IMR-90 (cell line): ENCODE measurements at regions not wholly inside any gene's neighbourhood (a gene's known extent, or its start where the extent isn't known, plus 50 kb on each side); places are given as distances from the start of the nearest gene placed in this dataset.

ENCODE experiments used
- ATAC-seq: fragments of 200-7000 bp; cut with Tn5 transposase; 2 replicates; pipeline ENCODE4 v1.9.1; 2020; ENCODE audit warnings: low read depth, mild to moderate bottlenecking, moderate library complexity
- BruUV-seq: library from RNA; stranded (reverse); fragments of 400-500 nt; replicated peaks from 2 replicates; lab custom pipeline; 2021; lab: Mats Ljungman, UMichigan
- CTCF ChIA-PET: fragments of 300-600 bp; formaldehyde crosslinking; extraction: SDS; loops from one replicate; lab custom pipeline; 2021; ENCODE audit warnings: antibody characterized with exemption; lab: Yijun Ruan, JAX
- POLR2A ChIA-PET: fragments of 300-600 bp; sonication (Branson Sonifier 250); formaldehyde crosslinking; loops from one replicate; lab custom pipeline; 2022; ENCODE audit warnings: antibody characterized with exemption; ENCODE audit not compliant: unreplicated experiment; lab: Charles Lee
- DNase-seq: peaks from one replicate; pipeline ENCODE4 v3.0.0; 2013
- H2AFZ ChIP-seq: replicated peaks from 2 replicates; pipeline ENCODE3; 2013; ENCODE audit warnings: low read length, mild to moderate bottlenecking; ENCODE audit not compliant: poor library complexity
- H2AK5ac ChIP-seq: 2 replicates; pipeline ENCODE4 v1.6.1; 2013; ENCODE audit warnings: low read depth, low read length, inconsistent platforms
- H2AK9ac ChIP-seq: replicated peaks from 2 replicates; pipeline ENCODE3; 2013; ENCODE audit warnings: mild to moderate bottlenecking, low read depth, low read length, moderate library complexity; ENCODE audit not compliant: poor library complexity
- H2BK120ac ChIP-seq: 2 replicates; pipeline ENCODE4 v1.6.1; 2013; ENCODE audit warnings: low read depth, low read length, inconsistent platforms
- H2BK15ac ChIP-seq: 3 replicates; pipeline ENCODE4 v1.6.1; 2013; ENCODE audit warnings: low read depth, low read length, inconsistent platforms
- H2BK20ac ChIP-seq: 2 replicates; pipeline ENCODE4 v1.6.1; 2013; ENCODE audit warnings: low read depth, mild to moderate bottlenecking, inconsistent platforms, low read length, moderate library complexity
- H2BK5ac ChIP-seq: 2 replicates; pipeline ENCODE4 v1.6.1; 2013; ENCODE audit warnings: mild to moderate bottlenecking, low read depth, low read length, inconsistent platforms; ENCODE audit not compliant: poor library complexity, severe bottlenecking
- H3K14ac ChIP-seq: replicated peaks from 2 replicates; pipeline ENCODE4 v1.6.1; 2013; ENCODE audit warnings: low read depth, low read length, inconsistent platforms
- H3K18ac ChIP-seq: 2 replicates; pipeline ENCODE4 v1.6.1; 2013; ENCODE audit warnings: low read depth, low read length, control low read depth
- H3K23ac ChIP-seq: 2 replicates; pipeline ENCODE4 v1.6.1; 2013; ENCODE audit warnings: low read depth, low read length, inconsistent platforms
- H3K27ac ChIP-seq: 2 replicates; pipeline ENCODE4 v1.5.1; 2013; ENCODE audit warnings: mild to moderate bottlenecking, control low read depth, low read length; ENCODE audit not compliant: insufficient read depth
- H3K27me3 ChIP-seq: 2 replicates; pipeline ENCODE4 v1.6.1; 2013; ENCODE audit warnings: low read length; ENCODE audit not compliant: control insufficient read depth, insufficient read depth
- H3K36me3 ChIP-seq: 2 replicates; pipeline ENCODE4 v1.6.1; 2013; ENCODE audit warnings: low read length, mixed read lengths; ENCODE audit not compliant: control insufficient read depth, insufficient read depth
- H3K4ac ChIP-seq: 2 replicates; pipeline ENCODE4 v1.6.1; 2013; ENCODE audit warnings: low read depth, low read length, inconsistent platforms
- H3K4me1 ChIP-seq: 2 replicates; pipeline ENCODE4 v1.6.1; 2013; ENCODE audit warnings: low read length, mixed read lengths; ENCODE audit not compliant: control insufficient read depth, insufficient read depth
- H3K4me2 ChIP-seq: 2 replicates; pipeline ENCODE4 v1.6.1; 2013; ENCODE audit warnings: low read depth, mild to moderate bottlenecking, control low read depth, low read length, moderate library complexity
- H3K4me3 ChIP-seq: 2 replicates; pipeline ENCODE4 v1.5.1; 2013; ENCODE audit warnings: low read depth, mild to moderate bottlenecking, control low read depth, low read length, moderate library complexity; ENCODE audit not compliant: insufficient read depth
- H3K56ac ChIP-seq: 2 replicates; pipeline ENCODE4 v1.6.1; 2013; ENCODE audit warnings: low read length, inconsistent platforms; ENCODE audit not compliant: insufficient read depth; ENCODE audit errors: extremely low read depth
- H3K79me1 ChIP-seq, 2 experiments: 2 replicates each; pipeline ENCODE4 v1.6.1; 2013; ENCODE audit warnings: low read length in 2 of 2, inconsistent platforms in 1 of 2, low read depth in 1 of 2
- H3K9ac ChIP-seq: 2 replicates; pipeline ENCODE4 v1.6.1; 2013; ENCODE audit warnings: low read depth, low read length, control low read depth
- H3K9me1 ChIP-seq: 2 replicates; pipeline ENCODE4 v1.6.1; 2013; ENCODE audit warnings: low read length, inconsistent platforms; ENCODE audit not compliant: insufficient read depth
- H3K9me3 ChIP-seq: 2 replicates; pipeline ENCODE4 v1.6.1; 2013; ENCODE audit warnings: low read length; ENCODE audit not compliant: control insufficient read depth, insufficient read depth
- H4K20me1 ChIP-seq: 2 replicates; pipeline ENCODE4 v1.6.1; 2013; ENCODE audit warnings: low read length, inconsistent platforms; ENCODE audit not compliant: insufficient read depth
- H4K5ac ChIP-seq: 2 replicates; pipeline ENCODE4 v1.6.1; 2013; ENCODE audit warnings: mild to moderate bottlenecking, low read depth, low read length, control low read depth
- H4K8ac ChIP-seq, 2 experiments: 2 replicates each; pipeline ENCODE4 v1.6.1; 2013; ENCODE audit warnings: low read depth in 2 of 2, low read length in 2 of 2, control low read depth in 1 of 2, inconsistent platforms in 1 of 2
- H4K91ac ChIP-seq: 2 replicates; pipeline ENCODE4 v1.6.1; 2013; ENCODE audit warnings: low read depth, low read length, inconsistent platforms; ENCODE audit not compliant: insufficient read depth
- BHLHE40 ChIP-seq: fragments of 150-350 bp; IDR thresholded peaks from 2 replicates; pipeline ENCODE4 v1.6.1; 2016; ENCODE audit warnings: mild to moderate bottlenecking, low read depth, low read length
- CEBPB ChIP-seq: IDR thresholded peaks from 2 replicates; pipeline ENCODE4 v1.6.1; 2012; ENCODE audit warnings: low read depth, low read length, improper control_type of control experiment
- CHD1 ChIP-seq: IDR thresholded peaks from 2 replicates; pipeline ENCODE4 v1.6.1; 2012; ENCODE audit warnings: low read depth, low read length, improper control_type of control experiment
- FOS ChIP-seq: fragments of 150-350 bp; IDR thresholded peaks from 2 replicates; pipeline ENCODE4 v1.6.1; 2016; ENCODE audit warnings: low read depth, low read length
- MAFK ChIP-seq: IDR thresholded peaks from 2 replicates; pipeline ENCODE4 v1.6.1; 2012; ENCODE audit warnings: low read depth, low read length, improper control_type of control experiment
- MAZ ChIP-seq: IDR thresholded peaks from 2 replicates; pipeline ENCODE4 v1.6.1; 2012; ENCODE audit warnings: low read depth, mild to moderate bottlenecking, low read length, improper control_type of control experiment, moderate library complexity, borderline replicate concordance
- MXI1 ChIP-seq: IDR thresholded peaks from 2 replicates; pipeline ENCODE4 v1.6.1; 2012; ENCODE audit warnings: low read depth, mild to moderate bottlenecking, low read length, moderate library complexity, borderline replicate concordance
- NFE2L2 ChIP-seq: fragments of 150-350 bp; IDR thresholded peaks from 2 replicates; pipeline ENCODE4 v1.6.1; 2016; ENCODE audit warnings: low read depth, mild to moderate bottlenecking, low read length
- POLR2A ChIP-seq: IDR thresholded peaks from 2 replicates; pipeline ENCODE4 v1.6.1; 2012; ENCODE audit warnings: mild to moderate bottlenecking, low read depth, low read length
- RAD21 ChIP-seq: IDR thresholded peaks from 2 replicates; pipeline ENCODE4 v1.6.1; 2012; ENCODE audit warnings: low read length, improper control_type of control experiment
- RCOR1 ChIP-seq: IDR thresholded peaks from 2 replicates; pipeline ENCODE4 v1.6.1; 2012; ENCODE audit warnings: mild to moderate bottlenecking, low read length, improper control_type of control experiment; ENCODE audit not compliant: insufficient replicate concordance
- RFX5 ChIP-seq: IDR thresholded peaks from 2 replicates; pipeline ENCODE4 v1.8.0; 2012; ENCODE audit warnings: low read depth, mild to moderate bottlenecking, low read length, moderate library complexity
- SMC3 ChIP-seq: fragments of 150-350 bp; IDR thresholded peaks from 2 replicates; pipeline ENCODE4 v1.6.1; 2016; ENCODE audit warnings: low read depth, mild to moderate bottlenecking, antibody characterized with exemption, low read length, moderate library complexity
- whole genome bisulfite sequencing, 2 experiments: methylation state at CpG; one replicate each; pipeline versions ENCODE4 v1.1.5 to v1.1.7; 2013; ENCODE audit warnings: missing lambda C conversion rate in 2 of 2; ENCODE audit not compliant: insufficient read length in 1 of 2; ENCODE audit errors: extremely low coverage in 2 of 2; 5-methylcytosine and 5-hydroxymethylcytosine counted together
- dilution Hi-C: fragments of 300-500 bp; cut with HindIII; formaldehyde crosslinking; loops from one replicate; pipeline ENCODE4 v1.14.3; 2018; ENCODE audit warnings: low sequenced_read_pairs; ENCODE audit not compliant: unreplicated experiment
- in situ Hi-C: fragments of 300-500 bp; cut with MboI; formaldehyde crosslinking; loops from 3 replicates; pipeline ENCODE4 v1.14.3; 2019; ENCODE audit warnings: low sequenced_read_pairs, inconsistent platforms, mixed read lengths
- intact Hi-C: fragments of 100-400 bp; cut with micrococcal nuclease; formaldehyde crosslinking; loops from 2 replicates; pipeline ENCODE4 v1.10.0; 2022
- TF ChIP-seq, protein P1 (sequence below): fragments of 150-350 bp; IDR thresholded peaks from 2 replicates; pipeline ENCODE4 v1.6.1; 2016; ENCODE audit warnings: low read depth, mild to moderate bottlenecking, low read length, moderate library complexity, borderline replicate concordance
- TF ChIP-seq, protein P2 (sequence below): fragments of 150-350 bp; IDR thresholded peaks from 2 replicates; pipeline ENCODE4 v1.6.1; 2017; ENCODE audit warnings: mild to moderate bottlenecking, antibody characterized with exemption, low read length, low read depth
- TF ChIP-seq, protein P3 (sequence below): conservative IDR thresholded peaks from 2 replicates; pipeline ENCODE4 v1.5.1; 2012; ENCODE audit warnings: mild to moderate bottlenecking, low read depth, low read length, improper control_type of control experiment

DNA sequence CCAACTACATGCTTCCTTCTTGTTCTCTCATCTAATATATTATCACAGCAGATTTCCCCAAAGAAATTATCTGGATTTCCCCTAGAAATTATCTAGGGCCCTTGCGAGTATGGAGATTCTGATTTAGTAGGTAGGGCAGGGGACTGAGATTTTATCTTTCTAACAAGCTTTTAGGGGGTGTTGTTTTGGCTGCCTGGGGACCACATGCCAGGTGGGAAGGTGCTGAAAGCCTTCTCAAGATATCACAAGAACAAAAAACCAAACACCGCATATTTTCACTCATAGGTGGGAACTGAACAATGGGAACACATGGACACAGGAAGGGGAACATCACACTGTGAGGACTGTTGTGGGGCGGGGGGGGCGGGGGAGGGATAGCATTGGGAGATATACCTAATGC lies 146.5 kb upstream of the CDH10 start:
- Histone ChIP-seq H3K18ac (no peak overlapping the region), H2BK5ac (no peak overlapping the region), H4K5ac (no peak overlapping the region), H2AK5ac (no peak overlapping the region), H2BK120ac (no peak overlapping the region), H3K56ac (no peak overlapping the region), H3K9ac (no peak overlapping the region), H3K27me3 (no peaks in the 10 kb centered on the region), H3K4ac (no peak overlapping the region), H3K27ac (no peak overlapping the region), H3K9me3 (no peaks in the 10 kb centered on the region), H3K4me3 (no peak overlapping the region), H4K8ac (no peak overlapping the region), H2BK15ac (no peak overlapping the region), H3K9me1 (no peaks in the 10 kb centered on the region), H4K20me1 (no peaks in the 10 kb centered on the region), H3K23ac (no peak overlapping the region), H2BK20ac (no peak overlapping the region), H2AFZ (no peak overlapping the region), H3K14ac (no peak overlapping the region), H3K79me1 (no peaks in the 10 kb centered on the region), H2AK9ac (no peak overlapping the region), H3K4me1 (no peaks in the 10 kb centered on the region), H3K4me2 (no peak overlapping the region), H3K36me3 (no peaks in the 10 kb centered on the region), H4K91ac (no peak overlapping the region)
- no peak for DNase-seq
- CTCF ChIA-PET = no interaction called here
- dilution Hi-C loops = no loop called here
- in situ Hi-C loops = no loop called here
- TF ChIP-seq BHLHE40 (no peak), NFE2L2 (no peak), SMC3 (no peak), RCOR1 (no peak), MAFK (no peak), RFX5 (no peak), MAZ (no peak), RAD21 (no peak), MXI1 (no peak), CEBPB (no peak), CHD1 (no peak), FOS (no peak), POLR2A (no peak)
- TF ChIP-seq, protein P1, sequence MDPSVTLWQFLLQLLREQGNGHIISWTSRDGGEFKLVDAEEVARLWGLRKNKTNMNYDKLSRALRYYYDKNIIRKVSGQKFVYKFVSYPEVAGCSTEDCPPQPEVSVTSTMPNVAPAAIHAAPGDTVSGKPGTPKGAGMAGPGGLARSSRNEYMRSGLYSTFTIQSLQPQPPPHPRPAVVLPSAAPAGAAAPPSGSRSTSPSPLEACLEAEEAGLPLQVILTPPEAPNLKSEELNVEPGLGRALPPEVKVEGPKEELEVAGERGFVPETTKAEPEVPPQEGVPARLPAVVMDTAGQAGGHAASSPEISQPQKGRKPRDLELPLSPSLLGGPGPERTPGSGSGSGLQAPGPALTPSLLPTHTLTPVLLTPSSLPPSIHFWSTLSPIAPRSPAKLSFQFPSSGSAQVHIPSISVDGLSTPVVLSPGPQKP = no peak
- TF ChIP-seq, protein P2, sequence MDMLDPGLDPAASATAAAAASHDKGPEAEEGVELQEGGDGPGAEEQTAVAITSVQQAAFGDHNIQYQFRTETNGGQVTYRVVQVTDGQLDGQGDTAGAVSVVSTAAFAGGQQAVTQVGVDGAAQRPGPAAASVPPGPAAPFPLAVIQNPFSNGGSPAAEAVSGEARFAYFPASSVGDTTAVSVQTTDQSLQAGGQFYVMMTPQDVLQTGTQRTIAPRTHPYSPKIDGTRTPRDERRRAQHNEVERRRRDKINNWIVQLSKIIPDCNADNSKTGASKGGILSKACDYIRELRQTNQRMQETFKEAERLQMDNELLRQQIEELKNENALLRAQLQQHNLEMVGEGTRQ = no peak
- TF ChIP-seq, protein P3, sequence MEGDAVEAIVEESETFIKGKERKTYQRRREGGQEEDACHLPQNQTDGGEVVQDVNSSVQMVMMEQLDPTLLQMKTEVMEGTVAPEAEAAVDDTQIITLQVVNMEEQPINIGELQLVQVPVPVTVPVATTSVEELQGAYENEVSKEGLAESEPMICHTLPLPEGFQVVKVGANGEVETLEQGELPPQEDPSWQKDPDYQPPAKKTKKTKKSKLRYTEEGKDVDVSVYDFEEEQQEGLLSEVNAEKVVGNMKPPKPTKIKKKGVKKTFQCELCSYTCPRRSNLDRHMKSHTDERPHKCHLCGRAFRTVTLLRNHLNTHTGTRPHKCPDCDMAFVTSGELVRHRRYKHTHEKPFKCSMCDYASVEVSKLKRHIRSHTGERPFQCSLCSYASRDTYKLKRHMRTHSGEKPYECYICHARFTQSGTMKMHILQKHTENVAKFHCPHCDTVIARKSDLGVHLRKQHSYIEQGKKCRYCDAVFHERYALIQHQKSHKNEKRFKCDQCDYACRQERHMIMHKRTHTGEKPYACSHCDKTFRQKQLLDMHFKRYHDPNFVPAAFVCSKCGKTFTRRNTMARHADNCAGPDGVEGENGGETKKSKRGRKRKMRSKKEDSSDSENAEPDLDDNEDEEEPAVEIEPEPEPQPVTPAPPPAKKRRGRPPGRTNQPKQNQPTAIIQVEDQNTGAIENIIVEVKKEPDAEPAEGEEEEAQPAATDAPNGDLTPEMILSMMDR = no peak
- no peak for ATAC-seq
- BruUV-seq = no TSS peak
- no CpG with 5 or more reads among the region's 4 CpGs for WGBS, 2 experiments
- intact Hi-C loops = no loop called here
- POLR2A ChIA-PET = no interaction called here
